ENCODE measurements at regions not wholly inside any gene's neighbourhood (a gene's known extent, or its start where the extent isn't known, plus 50 kb on each side); places are given as distances from the start of the nearest gene placed in this dataset.

GRCh38 chr18:10076502-10077030 lies 162.8 kb downstream of the VAPA start:
- TF ChIP-seq CTCF (IDR thresholded peaks at IDR 0.05), result no peak
- no peak for TF ChIP-seq POLR2A (IDR thresholded peaks at IDR 0.05)
